Lower leg skin (tissue), 4 donors: ENCODE measurements at regions not wholly inside any gene's neighbourhood (a gene's known extent, or its start where the extent isn't known, plus 50 kb on each side); places are given as distances from the start of the nearest gene placed in this dataset.

Experiments
- DNase-seq, 2 donors: peaks; one replicate each; pipeline ENCODE4 v3.0.0-alpha.2; 2019; ENCODE audit warnings: low spot score in 2 of 2
- H3K4me3 ChIP-seq: fragments of 200-600 bp; sonication (generic); 2 replicates; pipeline ENCODE4 v1.5.1; 2017; ENCODE audit warnings: mild to moderate bottlenecking, low read depth; ENCODE audit not compliant: poor library complexity, severe bottlenecking
- CTCF ChIP-seq, 3 donors: fragments of 450-650 bp; IDR thresholded peaks; one replicate each; pipeline ENCODE4 v1.5.1; 2016; ENCODE audit warnings: antibody characterized with exemption in 3 of 3, mild to moderate bottlenecking in 3 of 3, moderate library complexity in 2 of 3
- POLR2A ChIP-seq, 2 donors: fragments of 450-650 bp; IDR thresholded peaks; one replicate each; pipeline ENCODE4 v1.6.1; 2016 to 2017; ENCODE audit warnings: antibody characterized with exemption in 2 of 2, mild to moderate bottlenecking in 1 of 2, moderate library complexity in 1 of 2
- WGBS, 2 donors: methylation state at CpG; one replicate each; pipeline ENCODE4 v1.1.5; 2018; 5-methylcytosine and 5-hydroxymethylcytosine counted together
- intact Hi-C: fragments of 100-400 bp; cut with DNase I; formaldehyde crosslinking; loops from one replicate; pipeline ENCODE4 v1.15.0; 2023; ENCODE audit warnings: low total_unique reads

GRCh38 chr2:120979398-120979797 lies 243.7 kb downstream of the GLI2 start:
- no peak overlapping the region for H3K4me3 ChIP-seq
- intact Hi-C loops: no loop called here
- TF ChIP-seq CTCF (IDR thresholded peaks at IDR 0.05): no peak
- no peak for TF ChIP-seq POLR2A (IDR thresholded peaks at IDR 0.05)
- 36 to 94% methylated on average over 2 of the region's 2 CpGs for WGBS, 2 donors
- no peak for DNase-seq

- intact Hi-C loops: no loop called here
- H3K4me3 ChIP-seq: no peak overlapping the region
- 88 to 91% methylated on average over 8 of the region's 8 CpGs for WGBS, 2 donors
Observed at GRCh38 chr2:120979921-120980320, 244.3 kb downstream of the GLI2 start.

GRCh38 chr2:120981443-120981842 lies 245.8 kb downstream of the GLI2 start:
- 84% methylated on average over 4 of the region's 4 CpGs for WGBS, 2 donors

More at GRCh38 chr2:120979921-120980320, 244.3 kb downstream of the GLI2 start:
- TF ChIP-seq POLR2A (IDR thresholded peaks at IDR 0.05): no peak
- no peak for TF ChIP-seq CTCF (IDR thresholded peaks at IDR 0.05)
- DNase-seq: no peak

GRCh38 chr2:120982598-120982997 lies 246.9 kb downstream of the GLI2 start:
- no peak for DNase-seq
- intact Hi-C loops: no loop called here
- no peak overlapping the region for H3K4me3 ChIP-seq
- TF ChIP-seq POLR2A (IDR thresholded peaks at IDR 0.05) (no peak), CTCF (IDR thresholded peaks at IDR 0.05) (no peak)
- WGBS, 2 donors: 76 to 77% methylated on average over 20 of the region's 20 CpGs

More at GRCh38 chr2:120981443-120981842, 245.8 kb downstream of the GLI2 start:
- no peak overlapping the region for H3K4me3 ChIP-seq
- intact Hi-C loops: no loop called here
- TF ChIP-seq POLR2A (IDR thresholded peaks at IDR 0.05): no peak
- no peak for DNase-seq

GRCh38 chr2:120983344-120983743 lies 247.7 kb downstream of the GLI2 start:
- DNase-seq: no peak
- 40 to 61% methylated on average over 5 to 6 of the region's 6 CpGs for WGBS, 2 donors
- intact Hi-C loops: no loop called here
- H3K4me3 ChIP-seq: no peak overlapping the region
- no peak for TF ChIP-seq CTCF (IDR thresholded peaks at IDR 0.05)
- TF ChIP-seq POLR2A (IDR thresholded peaks at IDR 0.05): no peak

GRCh38 chr2:120984046-120984445 lies 248.4 kb downstream of the GLI2 start:
- DNase-seq: no peak
- no peak overlapping the region for H3K4me3 ChIP-seq
- intact Hi-C loops: no loop called here
- no peak for TF ChIP-seq POLR2A (IDR thresholded peaks at IDR 0.05)
- TF ChIP-seq CTCF (IDR thresholded peaks at IDR 0.05): no peak
- 67 to 74% methylated on average over 8 of the region's 8 CpGs for WGBS, 2 donors
